EH (cell line): ENCODE measurements at regions not wholly inside any gene's neighbourhood (a gene's known extent, or its start where the extent isn't known, plus 50 kb on each side); places are given as distances from the start of the nearest gene placed in this dataset.

Experiments
- DNase-seq: peaks from one replicate; pipeline ENCODE4 v3.0.0-alpha.2; 2015; ENCODE audit warnings: low read depth

DNA sequence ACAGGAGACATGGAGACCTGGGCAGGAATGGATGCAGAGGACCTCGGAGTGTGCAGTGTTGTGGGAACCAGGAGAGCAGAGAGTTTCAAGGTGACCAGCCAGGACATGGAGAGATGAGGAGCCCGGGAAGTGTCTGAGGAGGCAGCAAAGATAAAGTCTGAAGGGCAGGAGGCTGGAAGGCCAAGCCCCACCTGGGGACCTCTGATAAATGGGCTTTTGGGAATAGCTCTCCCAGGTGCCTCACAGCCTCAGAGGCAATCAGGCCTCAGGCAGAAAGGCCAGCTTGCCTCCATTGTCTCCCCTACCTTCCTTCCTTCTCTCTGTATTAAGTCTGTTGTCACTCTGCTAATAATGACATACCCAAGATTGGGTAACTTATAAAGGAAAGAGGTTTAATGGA is 97.5 kb upstream of the TPM1 start:
- no peak for DNase-seq

DNA sequence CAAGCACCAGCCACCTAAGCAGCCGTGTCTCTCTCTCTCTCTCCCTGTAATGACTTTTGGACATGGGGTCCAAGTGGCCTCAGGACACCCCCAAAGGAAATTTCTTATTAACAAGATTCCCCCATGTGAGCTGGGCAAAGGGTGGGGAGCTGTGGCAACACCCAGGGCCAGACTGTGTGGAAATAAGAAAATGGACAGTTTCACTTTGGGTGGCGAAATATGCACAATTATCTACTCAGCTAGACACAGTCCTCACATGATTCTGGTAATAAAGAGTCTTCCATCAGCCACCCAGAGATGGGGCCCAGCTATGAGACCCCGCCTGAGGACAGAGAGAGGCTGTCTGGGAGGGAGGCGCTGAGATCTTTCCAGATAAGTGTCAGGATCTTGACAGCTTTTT is 96.8 kb upstream of the TPM1 start:
- DNase-seq = no peak

DNA sequence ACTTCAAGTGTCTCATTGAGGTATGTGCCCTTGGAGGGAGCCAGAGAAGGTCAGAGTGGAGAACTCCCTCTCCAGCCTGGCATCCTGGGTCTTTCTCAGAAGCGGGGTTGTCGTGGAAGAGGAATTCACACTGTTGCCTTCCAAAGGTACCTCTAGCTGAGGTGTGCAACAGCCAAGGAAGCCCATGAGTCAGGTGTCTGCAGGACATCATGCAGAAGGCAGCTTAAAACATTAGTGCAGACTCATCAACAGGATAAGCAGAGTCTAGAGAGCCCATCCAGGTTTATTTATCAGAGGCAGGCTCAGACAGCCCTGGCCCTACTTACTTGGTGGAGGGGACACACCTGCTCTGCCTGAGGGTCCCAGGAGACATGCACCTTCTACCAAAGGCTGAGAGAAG is 95.6 kb upstream of the TPM1 start:
- DNase-seq = no peak

DNA sequence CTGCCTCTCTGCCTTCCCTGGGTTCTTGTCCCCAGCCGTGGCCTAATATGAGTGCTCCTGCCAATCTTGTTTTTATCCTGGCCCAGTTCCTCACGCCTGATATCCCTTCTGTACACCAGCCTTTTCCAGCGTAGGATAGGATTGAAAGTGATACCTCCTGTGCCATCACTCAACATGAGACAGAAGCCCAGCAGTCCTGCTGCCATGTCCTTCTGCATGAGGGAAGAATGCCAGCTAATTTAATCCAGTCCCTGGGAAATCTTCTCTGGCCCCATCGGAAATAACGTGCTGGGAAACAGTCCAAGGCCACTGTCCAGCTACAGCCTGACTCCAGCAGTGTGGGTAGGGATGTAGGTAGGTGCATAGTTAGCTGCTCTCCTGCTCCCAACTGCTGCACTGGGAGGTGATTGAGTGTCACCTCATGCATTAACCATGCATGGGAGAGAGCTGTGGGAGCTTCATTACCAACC is 92.0 kb upstream of the TPM1 start:
- no peak for DNase-seq

GRCh38 chr15:62951481-62951880 is 91.1 kb upstream of the TPM1 start:
- no peak for DNase-seq

DNA sequence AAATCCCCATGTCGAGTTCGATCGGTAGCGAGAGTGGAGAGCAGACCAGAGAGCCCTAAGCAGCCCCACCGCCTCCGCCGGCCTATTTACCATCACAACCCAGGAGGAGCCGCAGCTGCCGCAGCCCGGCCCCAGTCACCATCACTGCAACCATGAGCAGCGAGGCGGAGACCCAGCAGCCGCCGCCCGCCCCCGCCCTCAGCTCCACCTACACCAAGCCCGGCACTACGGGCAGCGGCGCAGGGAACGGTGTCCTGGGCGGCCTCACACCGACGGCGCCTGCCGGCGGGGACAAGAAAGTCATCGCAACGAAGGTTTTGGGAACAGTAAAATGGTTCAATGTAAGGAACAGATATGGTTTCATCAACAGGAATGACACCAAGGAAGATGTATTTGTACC is 89.5 kb upstream of the TPM1 start:
- no peak for DNase-seq

GRCh38 chr15:62953496-62954045 is 89.0 kb upstream of the TPM1 start:
- DNase-seq = no peak

- peak; percentile 53 for DNase-seq
These were observed 85.4 kb upstream of the TPM1 start for GRCh38 chr15:62957130-62957529.

DNA sequence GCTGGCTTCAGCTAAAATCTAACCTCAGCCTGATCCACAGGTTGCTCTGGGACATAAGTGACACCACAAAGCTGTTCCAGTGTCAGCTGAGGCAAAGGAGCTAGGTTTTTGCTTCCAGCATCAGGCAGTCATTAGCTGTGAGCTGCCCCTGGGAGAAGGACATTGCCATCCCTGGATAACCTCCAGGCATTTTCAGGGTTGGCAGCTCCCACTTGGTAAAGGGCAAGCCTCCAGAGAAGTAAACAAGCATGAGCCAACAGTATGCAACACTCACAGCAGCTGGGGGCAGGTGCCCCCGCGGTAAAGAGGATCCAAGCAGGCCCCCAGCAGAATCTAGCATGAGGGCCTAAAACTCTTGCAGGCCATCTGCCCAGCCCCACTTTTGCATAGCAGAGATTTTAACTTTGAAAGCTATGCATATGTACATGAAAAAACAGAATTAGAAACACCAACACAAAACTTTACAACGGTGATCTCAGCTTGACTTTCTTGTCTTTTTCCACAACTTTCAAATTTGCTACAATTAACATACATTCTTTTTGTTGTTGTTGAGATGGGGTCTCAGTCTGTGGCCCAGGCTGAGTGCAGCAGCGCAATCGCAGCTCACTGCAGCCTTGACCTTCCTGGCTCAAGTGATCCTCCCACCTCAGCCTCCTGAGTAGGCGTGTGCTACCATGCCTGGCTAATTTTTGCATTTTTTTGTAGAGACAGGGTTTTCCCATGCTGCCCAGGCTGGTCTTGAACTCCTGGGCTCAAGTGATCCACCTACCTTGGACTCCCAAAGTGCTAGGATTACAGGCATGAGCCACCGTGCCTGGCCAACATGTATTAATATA is 83.8 kb upstream of the TPM1 start:
- DNase-seq = no peak

DNA sequence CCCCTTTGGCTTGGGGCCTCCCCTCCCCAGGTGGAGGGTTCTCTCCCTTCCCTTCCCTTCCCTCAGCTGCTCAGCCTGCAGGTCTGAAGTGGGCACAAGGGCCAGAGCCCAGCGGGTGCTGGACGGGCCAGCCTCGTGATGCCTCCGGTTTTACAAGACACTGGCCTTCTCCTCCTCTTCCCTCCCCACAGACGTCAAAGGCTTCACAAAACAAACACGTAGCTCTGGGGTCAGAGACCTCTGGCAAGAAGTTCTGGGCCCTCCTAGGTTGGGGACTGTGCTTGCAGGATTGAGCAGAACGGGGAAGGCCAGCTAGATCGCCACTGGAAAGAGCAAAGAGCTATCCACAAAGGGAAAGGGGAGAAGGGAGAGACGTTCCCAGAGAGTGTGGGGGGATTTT is 81.4 kb upstream of the TPM1 start:
- DNase-seq = no peak

DNA sequence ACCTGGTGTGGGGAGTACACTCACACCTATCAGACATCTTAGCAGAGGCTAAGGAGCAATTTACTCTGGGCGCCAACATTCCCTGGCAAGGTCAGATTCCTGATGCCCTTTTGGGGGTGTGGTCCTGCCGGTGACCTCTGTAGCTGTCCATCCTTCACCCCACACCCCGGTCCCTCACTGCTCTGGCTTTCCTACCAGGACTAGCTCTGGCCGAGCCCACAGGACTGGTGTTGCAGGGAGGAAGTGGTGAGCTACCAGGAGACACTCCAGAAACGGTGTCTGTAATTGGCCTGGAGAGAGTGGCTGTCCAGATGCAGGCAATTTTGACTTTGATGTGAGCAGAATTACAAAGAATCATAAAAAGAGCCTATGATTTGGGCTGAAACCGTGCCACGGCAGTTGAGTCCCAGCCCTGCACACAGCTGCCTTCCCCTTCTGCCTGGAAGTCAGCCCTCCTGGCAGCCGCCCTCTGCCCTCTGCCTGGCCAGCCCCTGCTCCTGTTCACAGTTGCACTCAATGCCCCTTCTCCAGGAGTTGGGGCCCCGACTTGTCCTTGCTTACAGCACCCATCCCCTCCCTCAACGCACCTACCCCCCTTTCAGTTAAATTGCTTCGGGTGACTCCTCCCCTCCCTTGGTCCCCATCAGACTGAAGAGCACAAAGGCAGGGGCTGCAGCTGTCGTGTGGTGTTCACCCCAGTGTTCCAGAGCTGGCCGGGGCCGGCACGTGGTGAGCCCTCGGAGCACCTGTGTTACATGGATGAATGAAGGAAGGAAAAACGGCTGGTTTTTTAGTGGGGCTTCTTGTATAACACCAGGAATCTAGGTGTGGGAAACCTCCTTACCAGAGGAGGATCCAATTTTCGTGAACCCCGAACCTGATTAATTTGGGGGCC is 80.2 kb upstream of the TPM1 start:
- no peak for DNase-seq

DNA sequence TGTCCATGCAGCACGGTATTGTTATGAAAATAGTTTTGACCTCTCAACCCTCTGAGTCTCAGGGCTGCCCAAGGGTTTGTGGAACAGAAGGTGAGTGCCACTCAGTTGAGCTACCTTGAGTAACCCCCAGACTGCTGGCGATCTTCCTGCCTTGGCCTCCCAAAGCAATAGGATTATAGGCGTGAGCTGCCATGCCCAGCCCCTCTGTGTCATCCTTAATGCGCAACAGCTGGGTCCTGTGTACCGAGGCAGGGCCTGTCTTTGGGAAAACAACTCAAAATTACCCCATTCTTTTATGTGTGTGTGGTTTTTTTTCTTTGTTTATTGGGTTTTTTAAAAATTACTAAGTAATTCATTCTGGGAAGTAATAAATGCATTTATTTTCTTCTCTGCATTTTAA is 78.3 kb upstream of the TPM1 start:
- peak; percentile 82 for DNase-seq

GRCh38 chr15:62966294-62967078 is 76.1 kb upstream of the TPM1 start:
- no peak for DNase-seq

GRCh38 chr15:62968699-62969098 is 73.8 kb upstream of the TPM1 start:
- no peak for DNase-seq

DNA sequence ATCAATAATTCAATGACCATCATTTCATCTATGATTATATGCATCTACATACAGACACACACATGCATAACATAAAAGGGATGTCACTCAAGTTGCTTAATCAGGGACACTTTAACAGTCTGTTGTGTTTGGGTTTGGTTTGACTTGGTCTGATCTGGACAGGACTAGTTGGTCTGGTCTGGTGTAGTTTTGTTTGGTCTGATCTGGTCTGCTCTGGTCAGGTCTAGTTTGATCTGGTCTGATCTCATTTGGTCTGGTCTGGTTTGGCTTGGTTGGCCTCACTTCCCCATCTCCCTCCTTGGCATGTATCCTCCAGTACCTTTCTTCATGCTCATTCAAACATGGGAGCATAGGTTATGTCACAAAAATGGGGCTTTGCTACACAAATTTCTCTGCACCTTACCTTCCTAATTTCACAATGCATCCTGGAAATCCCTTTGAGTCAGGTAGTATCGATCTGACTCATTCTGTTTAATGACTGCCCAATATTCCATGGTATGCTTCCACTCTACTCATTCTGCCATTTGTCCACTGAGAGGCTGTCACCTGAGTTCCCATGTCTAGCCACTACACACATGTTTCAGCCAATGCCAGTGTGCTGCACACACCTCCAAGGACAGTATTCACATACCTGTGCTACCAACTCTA is 73.0 kb upstream of the TPM1 start:
- DNase-seq = no peak

- DNase-seq = peak; percentile 66
These were observed 69.7 kb upstream of the TPM1 start for GRCh38 chr15:62972814-62973213.

GRCh38 chr15:62975515-62975914 is 67.0 kb upstream of the TPM1 start:
- DNase-seq = peak; percentile 38

DNA sequence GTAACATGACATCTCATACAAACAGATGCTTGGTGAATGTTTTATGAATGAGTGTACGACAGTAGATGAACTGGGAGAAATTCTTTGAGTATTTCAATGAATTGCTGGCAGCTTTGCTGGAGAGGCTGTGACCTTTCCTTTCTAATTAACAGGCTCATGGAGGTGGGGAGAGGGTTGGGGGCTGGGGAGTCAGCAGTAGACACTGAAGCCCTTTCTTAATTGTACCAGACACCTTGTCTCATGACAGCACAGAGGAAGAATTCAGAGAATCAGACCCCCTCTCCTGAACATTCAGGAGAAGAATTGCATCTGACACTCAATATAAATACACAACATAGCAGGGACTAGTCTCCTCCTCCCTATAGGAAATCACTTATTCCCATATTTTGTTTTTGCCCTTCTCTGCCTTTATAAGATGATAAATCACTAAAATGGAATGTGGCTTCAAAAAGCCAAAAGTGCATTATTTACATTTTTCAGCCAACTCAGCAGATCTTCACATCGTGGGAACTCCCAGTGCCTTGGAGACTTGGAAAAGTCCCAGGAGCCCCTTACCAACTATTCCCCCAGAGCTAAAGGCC is 66.2 kb upstream of the TPM1 start:
- peak; percentile 99 for DNase-seq

GRCh38 chr15:62977952-62978811 is 64.4 kb upstream of the TPM1 start:
- peak; percentile 98 for DNase-seq

- DNase-seq = peak; percentile 68
These were observed 63.3 kb upstream of the TPM1 start for GRCh38 chr15:62979252-62979651.
